ENCODE measurements at regions not wholly inside any gene's neighbourhood (a gene's known extent, or its start where the extent isn't known, plus 50 kb on each side); places are given as distances from the start of the nearest gene placed in this dataset.

DNA sequence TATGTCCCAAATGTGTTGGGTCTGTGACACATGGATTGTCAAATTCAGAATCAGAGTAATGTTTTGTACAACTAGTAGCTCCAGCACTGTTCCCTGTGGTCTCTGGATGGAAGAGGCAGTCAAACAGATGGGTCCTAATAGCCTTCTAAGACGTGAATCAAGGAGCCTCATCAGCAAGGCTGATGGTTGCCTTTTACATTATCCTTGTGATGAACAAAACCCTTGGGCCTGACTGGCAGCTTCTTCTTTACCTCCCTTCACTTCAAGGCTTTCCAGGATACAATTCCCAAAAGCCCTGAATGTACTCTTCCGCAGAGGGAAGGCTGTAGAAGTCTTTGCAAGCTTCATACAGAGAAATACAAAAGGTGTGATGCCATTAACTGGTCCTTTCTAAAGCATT is 633.3 kb downstream of the USP25 start:
- no peak for TF ChIP-seq CTCF (conservative IDR thresholded peaks at IDR 0.05)
- no peak for TF ChIP-seq ZFX (IDR thresholded peaks at IDR 0.05)

Measured in C4-2B (cell line).